ENCODE measurements at regions not wholly inside any gene's neighbourhood (a gene's known extent, or its start where the extent isn't known, plus 50 kb on each side); places are given as distances from the start of the nearest gene placed in this dataset.
"Not testable (repeated sequence)": the region's sequence is repeated elsewhere in the genome, so short reads cannot be mapped to it uniquely, and the experiment has no call there.

- not testable (repeated sequence) for TF ChIP-seq POLR2AphosphoS5 (IDR thresholded peaks at IDR 0.05; ENCODE audit: low read depth); STAT1 (IDR thresholded peaks at IDR 0.05; ENCODE audit: unreplicated experiment)
Observed at GRCh38 chr21:28677096-28677495, 315.6 kb downstream of the LTN1 start.

All from GM23338 (cell line).